ENCODE measurements at regions not wholly inside any gene's neighbourhood (a gene's known extent, or its start where the extent isn't known, plus 50 kb on each side); places are given as distances from the start of the nearest gene placed in this dataset.

DNA sequence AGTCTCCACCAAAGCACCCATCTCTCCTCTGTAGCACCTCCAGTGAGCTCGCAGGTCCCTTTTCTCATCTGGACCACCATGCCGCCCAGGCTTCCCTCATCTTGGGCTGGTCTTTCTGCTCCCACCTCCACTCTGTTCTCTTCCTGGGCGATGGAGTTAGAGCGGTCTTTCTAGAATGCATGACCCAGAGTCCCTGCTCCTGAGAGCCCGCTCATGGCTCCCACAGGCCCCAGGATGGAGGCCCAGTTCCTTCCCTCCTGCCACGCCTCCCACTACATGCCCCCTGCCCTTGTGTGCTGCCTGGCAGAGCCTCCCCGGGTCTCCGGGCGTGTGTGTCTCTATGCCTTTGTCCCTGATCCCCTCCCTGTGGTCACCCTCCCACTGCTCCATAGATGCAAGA, 100.7 kb upstream of the RTL1 start:
- Histone ChIP-seq H3F3A (ENCODE audit: insufficient read depth, low read length, poor library complexity, severe bottlenecking) (no peaks in the 10 kb centered on the region), H3K4me3 (ENCODE audit: low read length) (no peak overlapping the region), H3K36me3 (ENCODE audit: insufficient read depth, low read length) (no peaks in the 10 kb centered on the region), H3K9ac (ENCODE audit: low read length) (no peak overlapping the region), H3K9me2 (ENCODE audit: insufficient read depth, low read length) (no peaks in the 10 kb centered on the region), H3K27ac (ENCODE audit: low read length) (no peak overlapping the region), H3K9me3 (ENCODE audit: low read length) (no peaks in the 10 kb centered on the region), H3K79me2 (replicated peaks; ENCODE audit: insufficient read depth, low read length) (no peaks in the 10 kb centered on the region), H3K27me3 (ENCODE audit: insufficient read depth, low read depth, low read length) (no peaks in the 10 kb centered on the region), H3K4me2 (ENCODE audit: low read length) (no peak overlapping the region), H4K20me1 (ENCODE audit: insufficient read depth) (no peaks in the 10 kb centered on the region), H2AFZ (ENCODE audit: low read depth, low read length) (no peak overlapping the region)
- TF ChIP-seq EP300 (conservative IDR thresholded peaks at IDR 0.05; ENCODE audit: poor library complexity, severe bottlenecking) (no peak), MXI1 (conservative IDR thresholded peaks at IDR 0.05; ENCODE audit: poor library complexity, severe bottlenecking) (no peak)

DNA sequence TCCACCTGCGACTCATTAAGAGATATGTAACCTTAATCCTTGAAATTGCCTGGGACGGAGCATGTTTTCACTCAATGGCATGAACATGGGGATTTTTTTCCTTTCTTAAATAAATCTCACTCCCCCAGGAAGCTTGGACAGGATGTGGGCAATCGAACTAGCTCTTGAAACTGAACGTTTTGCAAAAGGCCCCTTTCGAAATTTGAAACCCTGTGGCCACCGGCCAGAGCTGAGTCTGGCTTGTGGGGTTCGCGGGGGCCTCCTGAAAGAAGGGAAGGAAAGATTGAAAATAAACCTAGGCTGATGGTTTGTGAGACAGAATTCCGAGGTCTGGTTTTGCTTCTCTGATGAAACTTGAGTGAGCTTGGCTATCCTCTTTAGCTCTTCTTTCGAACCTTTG, 101.4 kb upstream of the RTL1 start:
- Histone ChIP-seq H3K27ac (ENCODE audit: low read length) (no peak overlapping the region), H2AFZ (ENCODE audit: low read depth, low read length) (no peak overlapping the region), H3K9me3 (ENCODE audit: low read length) (no peaks in the 10 kb centered on the region), H4K20me1 (ENCODE audit: insufficient read depth) (no peaks in the 10 kb centered on the region), H3K4me3 (ENCODE audit: low read length) (no peak overlapping the region), H3K9me2 (ENCODE audit: insufficient read depth, low read length) (no peaks in the 10 kb centered on the region), H3K4me2 (ENCODE audit: low read length) (no peak overlapping the region), H3F3A (ENCODE audit: insufficient read depth, low read length, poor library complexity, severe bottlenecking) (no peaks in the 10 kb centered on the region), H3K36me3 (ENCODE audit: insufficient read depth, low read length) (no peaks in the 10 kb centered on the region), H3K9ac (ENCODE audit: low read length) (no peak overlapping the region), H3K79me2 (replicated peaks; ENCODE audit: insufficient read depth, low read length) (no peaks in the 10 kb centered on the region), H3K27me3 (ENCODE audit: insufficient read depth, low read depth, low read length) (no peaks in the 10 kb centered on the region)
- no peak for TF ChIP-seq TAF1 (IDR thresholded peaks at IDR 0.05; ENCODE audit: low read depth)
- TF ChIP-seq, protein P1, sequence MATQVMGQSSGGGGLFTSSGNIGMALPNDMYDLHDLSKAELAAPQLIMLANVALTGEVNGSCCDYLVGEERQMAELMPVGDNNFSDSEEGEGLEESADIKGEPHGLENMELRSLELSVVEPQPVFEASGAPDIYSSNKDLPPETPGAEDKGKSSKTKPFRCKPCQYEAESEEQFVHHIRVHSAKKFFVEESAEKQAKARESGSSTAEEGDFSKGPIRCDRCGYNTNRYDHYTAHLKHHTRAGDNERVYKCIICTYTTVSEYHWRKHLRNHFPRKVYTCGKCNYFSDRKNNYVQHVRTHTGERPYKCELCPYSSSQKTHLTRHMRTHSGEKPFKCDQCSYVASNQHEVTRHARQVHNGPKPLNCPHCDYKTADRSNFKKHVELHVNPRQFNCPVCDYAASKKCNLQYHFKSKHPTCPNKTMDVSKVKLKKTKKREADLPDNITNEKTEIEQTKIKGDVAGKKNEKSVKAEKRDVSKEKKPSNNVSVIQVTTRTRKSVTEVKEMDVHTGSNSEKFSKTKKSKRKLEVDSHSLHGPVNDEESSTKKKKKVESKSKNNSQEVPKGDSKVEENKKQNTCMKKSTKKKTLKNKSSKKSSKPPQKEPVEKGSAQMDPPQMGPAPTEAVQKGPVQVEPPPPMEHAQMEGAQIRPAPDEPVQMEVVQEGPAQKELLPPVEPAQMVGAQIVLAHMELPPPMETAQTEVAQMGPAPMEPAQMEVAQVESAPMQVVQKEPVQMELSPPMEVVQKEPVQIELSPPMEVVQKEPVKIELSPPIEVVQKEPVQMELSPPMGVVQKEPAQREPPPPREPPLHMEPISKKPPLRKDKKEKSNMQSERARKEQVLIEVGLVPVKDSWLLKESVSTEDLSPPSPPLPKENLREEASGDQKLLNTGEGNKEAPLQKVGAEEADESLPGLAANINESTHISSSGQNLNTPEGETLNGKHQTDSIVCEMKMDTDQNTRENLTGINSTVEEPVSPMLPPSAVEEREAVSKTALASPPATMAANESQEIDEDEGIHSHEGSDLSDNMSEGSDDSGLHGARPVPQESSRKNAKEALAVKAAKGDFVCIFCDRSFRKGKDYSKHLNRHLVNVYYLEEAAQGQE (IDR thresholded peaks at IDR 0.05; ENCODE audit: borderline replicate concordance): no peak
- TF ChIP-seq, protein P2, sequence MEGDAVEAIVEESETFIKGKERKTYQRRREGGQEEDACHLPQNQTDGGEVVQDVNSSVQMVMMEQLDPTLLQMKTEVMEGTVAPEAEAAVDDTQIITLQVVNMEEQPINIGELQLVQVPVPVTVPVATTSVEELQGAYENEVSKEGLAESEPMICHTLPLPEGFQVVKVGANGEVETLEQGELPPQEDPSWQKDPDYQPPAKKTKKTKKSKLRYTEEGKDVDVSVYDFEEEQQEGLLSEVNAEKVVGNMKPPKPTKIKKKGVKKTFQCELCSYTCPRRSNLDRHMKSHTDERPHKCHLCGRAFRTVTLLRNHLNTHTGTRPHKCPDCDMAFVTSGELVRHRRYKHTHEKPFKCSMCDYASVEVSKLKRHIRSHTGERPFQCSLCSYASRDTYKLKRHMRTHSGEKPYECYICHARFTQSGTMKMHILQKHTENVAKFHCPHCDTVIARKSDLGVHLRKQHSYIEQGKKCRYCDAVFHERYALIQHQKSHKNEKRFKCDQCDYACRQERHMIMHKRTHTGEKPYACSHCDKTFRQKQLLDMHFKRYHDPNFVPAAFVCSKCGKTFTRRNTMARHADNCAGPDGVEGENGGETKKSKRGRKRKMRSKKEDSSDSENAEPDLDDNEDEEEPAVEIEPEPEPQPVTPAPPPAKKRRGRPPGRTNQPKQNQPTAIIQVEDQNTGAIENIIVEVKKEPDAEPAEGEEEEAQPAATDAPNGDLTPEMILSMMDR (IDR thresholded peaks at IDR 0.05; ENCODE audit: poor library complexity, severe bottlenecking): no peak

DNA sequence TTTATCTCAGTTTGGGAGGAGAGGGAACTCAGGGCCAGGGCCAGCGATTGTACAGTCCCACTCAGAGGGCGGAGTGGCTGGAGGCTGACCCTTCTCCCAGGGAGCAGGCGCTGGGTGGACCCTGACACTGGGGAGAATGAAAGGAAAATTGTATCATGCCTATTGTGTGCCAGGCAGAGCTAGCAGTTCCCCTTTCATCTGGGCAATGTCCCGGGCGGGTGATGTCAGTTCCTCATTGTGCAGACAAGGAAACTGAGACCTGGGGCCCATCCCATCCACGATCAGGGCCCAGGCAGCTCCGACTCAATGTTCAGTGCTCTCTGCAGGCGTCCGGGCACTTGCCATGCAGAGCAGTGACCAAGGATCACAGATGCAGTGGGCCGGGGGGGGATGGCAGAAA, 101.9 kb upstream of the RTL1 start:
- H3K9ac ChIP-seq (ENCODE audit: low read length): no peak overlapping the region
- no peak overlapping the region for H3K27ac ChIP-seq (ENCODE audit: low read length)
- no peaks in the 10 kb centered on the region for H4K20me1 ChIP-seq (ENCODE audit: insufficient read depth)
- no peak overlapping the region for H3K4me2 ChIP-seq (ENCODE audit: low read length)
- no peaks in the 10 kb centered on the region for H3K36me3 ChIP-seq (ENCODE audit: insufficient read depth, low read length)
- no peaks in the 10 kb centered on the region for H3K9me3 ChIP-seq (ENCODE audit: low read length)
- no peaks in the 10 kb centered on the region for H3K9me2 ChIP-seq (ENCODE audit: insufficient read depth, low read length)
- TF ChIP-seq, protein P2 (IDR thresholded peaks at IDR 0.05; ENCODE audit: poor library complexity, severe bottlenecking): no peak
- no peak for TF ChIP-seq MXI1 (conservative IDR thresholded peaks at IDR 0.05; ENCODE audit: poor library complexity, severe bottlenecking)
- no peak for TF ChIP-seq RAD21 (conservative IDR thresholded peaks at IDR 0.05)
- no peak for TF ChIP-seq SMC3 (conservative IDR thresholded peaks at IDR 0.05; ENCODE audit: poor library complexity)
- TF ChIP-seq, protein P1 (IDR thresholded peaks at IDR 0.05; ENCODE audit: borderline replicate concordance): no peak
- no peaks in the 10 kb centered on the region for H3K79me2 ChIP-seq (replicated peaks; ENCODE audit: insufficient read depth, low read length)
- no peaks in the 10 kb centered on the region for H3F3A ChIP-seq (ENCODE audit: insufficient read depth, low read length, poor library complexity, severe bottlenecking)
- no peaks in the 10 kb centered on the region for H3K27me3 ChIP-seq (ENCODE audit: insufficient read depth, low read depth, low read length)
- no peak overlapping the region for H3K4me3 ChIP-seq (ENCODE audit: low read length)
- no peak overlapping the region for H2AFZ ChIP-seq (ENCODE audit: low read depth, low read length)

All from neural cell (in vitro differentiated cells).